Stimulated activated effector memory CD8-positive, alpha-beta T cell treated with anti-CD3 and anti-CD28 coated beads, Interleukin-12 subunit alpha, Interleukin-12 subunit beta, amount 100 ng/mL, for 72 hours (primary cell): ENCODE measurements at regions not wholly inside any gene's neighbourhood (a gene's known extent, or its start where the extent isn't known, plus 50 kb on each side); places are given as distances from the start of the nearest gene placed in this dataset.

Experiments used
- ATAC-seq: fragments of 150-1000 bp; cut with Tn5 transposase; 2 replicates; pipeline ENCODE4 v1.10.0; 2021
- DNase-seq, 2 donors: peaks; one replicate each; pipeline ENCODE4 v3.0.0; 2021 to 2022; ENCODE audit warnings: low spot score in 2 of 2
- H3K27ac Mint-ChIP-seq: one replicate; pipeline ENCODE4 v1.8.0; 2022; ENCODE audit warnings: mild to moderate bottlenecking, mixed read lengths
- H3K36me3 Mint-ChIP-seq: one replicate; pipeline ENCODE4 v1.8.0; 2022; ENCODE audit warnings: mild to moderate bottlenecking, mixed read lengths
- H3K4me1 Mint-ChIP-seq: one replicate; pipeline ENCODE4 v1.8.0; 2022; ENCODE audit warnings: mixed read lengths
- H3K4me3 Mint-ChIP-seq: one replicate; pipeline ENCODE4 v1.8.0; 2022; ENCODE audit warnings: mild to moderate bottlenecking, mixed read lengths
- H3K9me3 Mint-ChIP-seq: one replicate; pipeline ENCODE4 v1.8.0; 2022; ENCODE audit warnings: mixed read lengths

- no peak for DNase-seq
- Mint-ChIP-seq H3K27ac (no peak overlapping the region), H3K9me3 (peaks cover 7% of the 10 kb centered on the region), H3K36me3 (no peaks in the 10 kb centered on the region), H3K4me3 (no peak overlapping the region), H3K4me1 (no peaks in the 10 kb centered on the region)
- no peak for ATAC-seq
These were observed 279.8 kb upstream of the SEMA6D start for GRCh38 chr15:47437491-47437890.

DNA sequence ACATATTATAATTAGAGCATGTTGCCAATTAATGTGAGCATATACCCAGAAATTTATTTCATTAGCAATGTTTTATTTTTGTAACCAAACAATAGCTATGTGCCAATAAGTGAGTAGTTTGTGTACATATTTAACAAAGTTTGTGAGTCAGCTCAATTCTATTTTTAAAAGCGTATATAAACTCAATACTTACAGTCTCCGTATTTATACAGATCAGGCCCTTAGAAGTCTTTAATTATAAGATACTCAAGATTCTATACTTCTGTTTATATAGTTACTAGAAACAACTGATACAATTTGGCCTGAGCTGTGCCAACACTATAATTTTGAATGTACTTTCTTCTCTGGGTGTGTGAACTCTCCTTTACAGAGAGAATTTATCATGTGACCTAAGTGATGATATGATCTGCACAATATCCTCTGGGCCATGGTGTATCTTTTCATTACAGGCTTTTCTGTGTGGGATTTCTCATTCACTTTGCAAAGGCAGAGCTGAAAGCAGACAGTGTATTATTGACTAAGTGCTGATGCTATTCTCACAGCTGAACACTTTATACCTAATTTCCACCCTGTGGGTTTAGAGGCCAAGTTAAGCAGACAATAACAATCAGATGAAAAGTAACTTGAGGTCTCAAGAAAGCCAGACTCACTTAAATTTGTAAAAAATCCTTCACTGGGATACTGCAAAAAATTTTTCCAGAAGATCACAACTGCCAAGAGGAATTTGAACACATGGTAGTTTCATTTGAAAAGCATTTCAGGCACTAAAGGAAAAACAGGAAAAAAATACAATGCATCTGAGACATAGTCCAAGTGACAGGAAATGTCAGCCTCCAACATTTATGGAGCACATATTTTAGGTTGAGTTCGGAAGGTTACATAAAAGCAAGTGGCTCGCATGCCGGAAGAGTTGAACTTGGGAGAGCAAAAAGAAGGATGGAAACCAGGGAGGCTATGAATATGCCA lies 277.9 kb upstream of the SEMA6D start:
- no peak for ATAC-seq
- no peaks in the 10 kb centered on the region for H3K36me3 Mint-ChIP-seq

DNA sequence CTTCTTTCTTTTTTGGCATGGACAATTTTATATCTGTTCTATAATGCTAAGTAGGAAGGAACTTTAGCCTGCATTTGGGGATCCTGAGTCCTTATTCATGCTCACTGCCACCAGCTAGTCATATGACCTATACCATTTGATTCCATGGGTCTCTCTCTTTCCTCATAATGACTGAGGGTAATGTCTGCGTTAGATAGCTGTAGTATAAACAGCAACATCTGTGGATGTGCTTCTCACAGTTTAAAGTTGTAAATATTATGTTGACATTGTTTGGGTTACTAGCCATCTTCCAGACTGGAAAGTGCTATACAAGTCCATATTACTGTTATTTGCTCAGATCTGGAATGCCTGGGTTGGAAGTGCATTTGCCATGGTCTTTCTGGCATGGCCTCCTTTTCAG lies 274.9 kb upstream of the SEMA6D start:
- Mint-ChIP-seq H3K4me1 (no peaks in the 10 kb centered on the region), H3K36me3 (no peaks in the 10 kb centered on the region), H3K9me3 (peaks cover 7% of the 10 kb centered on the region), H3K4me3 (no peak overlapping the region), H3K27ac (no peak overlapping the region)
- DNase-seq, result no peak
- no peak for ATAC-seq

More for the DNA sequence above, 277.9 kb upstream of the SEMA6D start:
- Mint-ChIP-seq H3K4me1 (no peaks in the 10 kb centered on the region), H3K27ac (no peak overlapping the region), H3K4me3 (no peak overlapping the region), H3K9me3 (peaks cover 7% of the 10 kb centered on the region)
- no peak for DNase-seq

DNA sequence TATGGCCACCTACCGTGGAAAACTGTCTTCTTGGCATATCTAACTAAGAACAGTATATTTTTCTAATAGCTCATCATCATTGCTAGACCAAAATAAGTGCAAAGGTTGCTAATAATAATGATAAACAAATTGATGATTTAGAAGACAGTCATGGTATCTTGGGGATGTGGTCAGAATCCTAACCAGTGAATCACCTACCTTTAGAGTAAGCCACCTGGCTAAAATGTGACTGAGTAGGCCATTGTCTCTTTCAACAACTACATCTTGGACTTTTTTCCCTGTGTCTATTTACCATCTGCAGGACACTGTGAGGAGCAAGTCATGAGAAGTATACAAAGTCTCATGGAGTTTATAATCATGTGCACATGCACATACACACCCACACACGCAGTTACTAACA lies 273.5 kb upstream of the SEMA6D start:
- Mint-ChIP-seq H3K4me1 (no peaks in the 10 kb centered on the region), H3K27ac (no peak overlapping the region), H3K4me3 (no peak overlapping the region), H3K9me3 (peaks cover 7% of the 10 kb centered on the region), H3K36me3 (no peaks in the 10 kb centered on the region)
- ATAC-seq, result no peak
- no peak for DNase-seq

- H3K4me3 Mint-ChIP-seq, result no peak overlapping the region
These were observed 271.4 kb upstream of the SEMA6D start for GRCh38 chr15:47445723-47446392.

GRCh38 chr15:47460795-47461573 lies 256.3 kb upstream of the SEMA6D start:
- no peaks in the 10 kb centered on the region for H3K36me3 Mint-ChIP-seq
- peaks cover 14% of the 10 kb centered on the region for H3K9me3 Mint-ChIP-seq
- ATAC-seq (no peak), DNase-seq (no peak)
- no peaks in the 10 kb centered on the region for H3K4me1 Mint-ChIP-seq
- no peak overlapping the region for H3K4me3 Mint-ChIP-seq
- no peak overlapping the region for H3K27ac Mint-ChIP-seq

More at GRCh38 chr15:47445723-47446392, 271.4 kb upstream of the SEMA6D start:
- no peaks in the 10 kb centered on the region for H3K9me3 Mint-ChIP-seq
- DNase-seq (no peak), ATAC-seq (no peak)
- no peaks in the 10 kb centered on the region for H3K36me3 Mint-ChIP-seq
- H3K27ac Mint-ChIP-seq, result no peak overlapping the region
- H3K4me1 Mint-ChIP-seq, result no peaks in the 10 kb centered on the region

- ATAC-seq, result no peak
- no peak overlapping the region for H3K27ac Mint-ChIP-seq
- H3K4me1 Mint-ChIP-seq, result no peaks in the 10 kb centered on the region
- no peaks in the 10 kb centered on the region for H3K36me3 Mint-ChIP-seq
- no peak overlapping the region for H3K4me3 Mint-ChIP-seq
- peaks cover 14% of the 10 kb centered on the region for H3K9me3 Mint-ChIP-seq
- no peak for DNase-seq
These were observed 255.6 kb upstream of the SEMA6D start for GRCh38 chr15:47461652-47462141.

GRCh38 chr15:47466357-47466756 lies 250.9 kb upstream of the SEMA6D start:
- H3K4me3 Mint-ChIP-seq, result no peak overlapping the region
- no peaks in the 10 kb centered on the region for H3K36me3 Mint-ChIP-seq
- H3K9me3 Mint-ChIP-seq, result peaks cover 6% of the 10 kb centered on the region
- DNase-seq (no peak), ATAC-seq (no peak)
- H3K4me1 Mint-ChIP-seq, result no peaks in the 10 kb centered on the region
- H3K27ac Mint-ChIP-seq, result no peak overlapping the region

DNA sequence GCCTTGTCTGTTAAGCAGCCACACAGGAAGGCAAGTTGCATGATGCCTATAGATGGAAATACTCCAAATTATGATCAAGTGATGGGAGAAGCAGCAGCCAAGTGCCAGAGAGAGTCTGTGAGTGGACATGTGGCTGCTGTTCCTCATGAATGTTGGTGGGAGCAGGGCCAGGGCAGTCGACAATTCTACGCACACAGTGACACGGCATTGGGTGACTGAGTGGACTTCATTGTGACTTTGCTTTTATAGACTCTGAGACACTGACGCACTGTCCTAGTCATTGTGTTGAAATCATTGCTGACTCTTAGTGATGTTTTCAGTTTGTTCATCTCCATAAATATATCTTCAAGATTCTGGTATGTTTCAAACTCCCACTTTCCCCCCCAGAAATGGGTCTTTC lies 246.3 kb upstream of the SEMA6D start:
- no peak overlapping the region for H3K4me3 Mint-ChIP-seq
- ATAC-seq, result no peak
- no peaks in the 10 kb centered on the region for H3K9me3 Mint-ChIP-seq
- no peaks in the 10 kb centered on the region for H3K4me1 Mint-ChIP-seq
- H3K36me3 Mint-ChIP-seq, result no peaks in the 10 kb centered on the region
- DNase-seq, result no peak
- H3K27ac Mint-ChIP-seq, result no peak overlapping the region

- Mint-ChIP-seq H3K9me3 (no peaks in the 10 kb centered on the region), H3K36me3 (no peaks in the 10 kb centered on the region), H3K4me1 (no peaks in the 10 kb centered on the region), H3K27ac (no peak overlapping the region), H3K4me3 (no peak overlapping the region)
- DNase-seq (no peak), ATAC-seq (no peak)
These were observed 244.1 kb upstream of the SEMA6D start for GRCh38 chr15:47473106-47473725.

DNA sequence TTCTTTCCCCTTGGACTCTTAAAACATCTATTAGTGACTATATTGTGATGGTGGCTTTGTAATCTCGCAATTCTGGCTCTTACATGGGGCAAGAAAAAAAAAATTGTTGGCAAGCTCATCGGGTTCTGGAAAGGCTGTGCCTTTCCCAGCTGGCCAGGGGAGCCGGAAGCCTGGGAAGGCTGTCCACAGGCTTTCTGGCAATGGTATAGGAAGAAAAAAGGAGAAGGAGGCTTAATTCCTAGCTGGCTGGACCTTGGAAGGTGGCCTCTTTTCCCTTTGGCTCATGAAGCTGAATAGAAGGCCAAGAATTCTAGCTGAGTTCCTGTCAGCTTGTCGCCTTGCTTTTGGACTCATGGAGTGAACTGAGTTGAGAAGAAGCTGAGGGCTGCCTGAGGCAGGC lies 243.5 kb upstream of the SEMA6D start:
- Mint-ChIP-seq H3K36me3 (no peaks in the 10 kb centered on the region), H3K4me3 (no peak overlapping the region)
- no peak for DNase-seq

GRCh38 chr15:47475336-47475735 lies 242.0 kb upstream of the SEMA6D start:
- DNase-seq (no peak), ATAC-seq (no peak)
- H3K4me1 Mint-ChIP-seq, result no peaks in the 10 kb centered on the region
- no peaks in the 10 kb centered on the region for H3K36me3 Mint-ChIP-seq
- H3K9me3 Mint-ChIP-seq, result peaks cover 8% of the 10 kb centered on the region
- H3K27ac Mint-ChIP-seq, result no peak overlapping the region
- no peak overlapping the region for H3K4me3 Mint-ChIP-seq

More for the DNA sequence above, 243.5 kb upstream of the SEMA6D start:
- Mint-ChIP-seq H3K9me3 (no peaks in the 10 kb centered on the region), H3K4me1 (no peaks in the 10 kb centered on the region), H3K27ac (no peak overlapping the region)
- ATAC-seq, result no peak

- H3K9me3 Mint-ChIP-seq, result peaks cover 16% of the 10 kb centered on the region
- DNase-seq (no peak), ATAC-seq (no peak)
- no peak overlapping the region for H3K4me3 Mint-ChIP-seq
- no peaks in the 10 kb centered on the region for H3K4me1 Mint-ChIP-seq
- no peaks in the 10 kb centered on the region for H3K36me3 Mint-ChIP-seq
- H3K27ac Mint-ChIP-seq, result no peak overlapping the region
These were observed 240.0 kb upstream of the SEMA6D start for GRCh38 chr15:47477341-47477740.

GRCh38 chr15:47484059-47484458 lies 233.2 kb upstream of the SEMA6D start:
- Mint-ChIP-seq H3K27ac (no peak overlapping the region), H3K4me1 (no peaks in the 10 kb centered on the region), H3K4me3 (no peak overlapping the region), H3K36me3 (no peaks in the 10 kb centered on the region), H3K9me3 (peaks cover 23% of the 10 kb centered on the region)
- DNase-seq, result no peak
- no peak for ATAC-seq

DNA sequence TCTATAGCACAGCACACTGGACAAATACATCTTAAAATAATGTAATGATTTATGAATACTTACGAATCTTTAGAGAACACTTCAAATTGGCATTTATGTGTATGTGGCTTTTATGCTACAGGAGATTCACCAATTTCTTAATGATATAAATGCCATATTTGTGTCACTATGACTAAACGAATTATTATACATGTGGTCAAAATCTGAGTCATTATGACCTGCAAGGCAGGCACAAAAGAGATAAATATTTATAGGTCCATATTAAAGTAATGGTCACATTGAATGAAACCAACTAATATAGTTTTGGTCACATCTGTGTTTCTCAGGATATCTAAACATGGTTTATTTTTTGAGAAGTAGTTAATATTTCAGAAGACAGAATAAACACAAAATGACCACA lies 232.3 kb upstream of the SEMA6D start:
- no peak overlapping the region for H3K4me3 Mint-ChIP-seq
- H3K27ac Mint-ChIP-seq, result no peak overlapping the region
- H3K4me1 Mint-ChIP-seq, result no peaks in the 10 kb centered on the region
- H3K9me3 Mint-ChIP-seq, result peaks cover 20% of the 10 kb centered on the region
- DNase-seq, result no peak
- no peak for ATAC-seq
- no peaks in the 10 kb centered on the region for H3K36me3 Mint-ChIP-seq
